H1 (cell line): ENCODE measurements at regions not wholly inside any gene's neighbourhood (a gene's known extent, or its start where the extent isn't known, plus 50 kb on each side); places are given as distances from the start of the nearest gene placed in this dataset.

ENCODE experiments used
- CTCF ChIA-PET: fragments of 300-600 bp; sonication (Branson Sonifier 250); formaldehyde crosslinking; loops from one replicate; lab custom pipeline; 2021; ENCODE audit not compliant: partially characterized antibody; lab: Charles Lee
- POLR2A ChIA-PET: fragments of 300-600 bp; sonication (Branson Sonifier 250); formaldehyde crosslinking; loops from one replicate; lab custom pipeline; 2021; ENCODE audit warnings: inconsistent platforms; ENCODE audit not compliant: partially characterized antibody; lab: Charles Lee
- DNase-seq, 2 experiments: peaks; one replicate each; pipeline versions ENCODE4 v3.0.0 to v3.0.0-alpha.2; 2010 to 2022; ENCODE audit warnings: low spot score in 2 of 2, low read depth in 1 of 2, mixed read lengths in 1 of 2
- FAIRE-seq: peaks from 2 replicates; lab custom pipeline; 2011; peaks lifted over from hg19 to GRCh38; lab: Jason Lieb, UNC
- H2AFZ ChIP-seq: 2 replicates; pipeline ENCODE4 v1.8.1; 2012; ENCODE audit warnings: low read length, inconsistent platforms
- H2AK5ac ChIP-seq: 2 replicates; pipeline ENCODE4 v1.6.1; 2013; ENCODE audit warnings: low read depth, low read length
- H2BK120ac ChIP-seq: replicated peaks from 2 replicates; pipeline ENCODE3; 2013; ENCODE audit warnings: low read depth, low read length, inconsistent platforms
- H2BK12ac ChIP-seq: 2 replicates; pipeline ENCODE4 v1.6.1; 2013; ENCODE audit warnings: low read depth, low read length
- H2BK15ac ChIP-seq: 2 replicates; pipeline ENCODE4 v1.6.1; 2013; ENCODE audit warnings: low read length
- H2BK20ac ChIP-seq: 2 replicates; pipeline ENCODE4 v1.6.1; 2013; ENCODE audit warnings: low read length
- H2BK5ac ChIP-seq: 2 replicates; pipeline ENCODE4 v1.6.1; 2013; ENCODE audit warnings: low read depth, low read length
- H3K14ac ChIP-seq: 2 replicates; pipeline ENCODE4 v1.6.1; 2013; ENCODE audit warnings: inconsistent platforms; ENCODE audit not compliant: insufficient read length
- H3K18ac ChIP-seq: 2 replicates; pipeline ENCODE4 v1.6.1; 2013; ENCODE audit warnings: low read length; ENCODE audit errors: extremely low read depth
- H3K23ac ChIP-seq: 2 replicates; pipeline ENCODE4 v1.6.1; 2013; ENCODE audit warnings: inconsistent platforms; ENCODE audit not compliant: insufficient read length
- H3K23me2 ChIP-seq: 2 replicates; pipeline ENCODE4 v1.6.1; 2013; ENCODE audit warnings: low read depth, low read length
- H3K27ac ChIP-seq: 2 replicates; pipeline ENCODE4 v1.6.1; 2011; ENCODE audit warnings: low read depth, low read length, inconsistent platforms
- H3K27me3 ChIP-seq, 4 experiments: replicated peaks in 1 of 4; 1 replicate in 1 of 4; 2 replicates in 3 of 4; pipeline versions ENCODE4 v1.6.1 to v1.8.1; 2011 to 2013; ENCODE audit warnings: low read length in 3 of 4, mild to moderate bottlenecking in 3 of 4, inconsistent platforms in 2 of 4, mixed read lengths in 2 of 4, moderate library complexity in 1 of 4; ENCODE audit not compliant: control insufficient read depth in 3 of 4, insufficient read depth in 3 of 4; ENCODE audit errors: extremely low read depth in 1 of 4
- H3K36me3 ChIP-seq, 4 experiments: 2 replicates each; pipeline versions ENCODE4 v1.6.1 to v1.8.1; 2011 to 2013; ENCODE audit warnings: mild to moderate bottlenecking in 4 of 4, low read length in 3 of 4, moderate library complexity in 2 of 4, control low read depth in 1 of 4, inconsistent platforms in 1 of 4; ENCODE audit not compliant: insufficient read depth in 4 of 4, control insufficient read depth in 2 of 4
- H3K4ac ChIP-seq: replicated peaks from 2 replicates; pipeline ENCODE3; 2013; ENCODE audit warnings: low read length, low read depth, mixed read lengths, inconsistent platforms; ENCODE audit not compliant: insufficient read length
- H3K4me1 ChIP-seq, 4 experiments: replicated peaks in 1 of 4; 1 replicate in 1 of 4; 2 replicates in 3 of 4; pipeline versions ENCODE4 v1.6.1 to v1.8.1; 2011 to 2013; ENCODE audit warnings: low read length in 3 of 4, inconsistent platforms in 2 of 4, mixed read lengths in 1 of 4; ENCODE audit not compliant: insufficient read depth in 4 of 4, control insufficient read depth in 3 of 4
- H3K4me2 ChIP-seq, 2 experiments: 2 replicates each; pipeline versions ENCODE4 v1.6.1 to v1.8.1; 2011 to 2013; ENCODE audit warnings: low read depth in 2 of 2, low read length in 2 of 2, control low read depth in 1 of 2, inconsistent platforms in 1 of 2, mild to moderate bottlenecking in 1 of 2; ENCODE audit not compliant: insufficient read depth in 1 of 2
- H3K4me3 ChIP-seq, 4 experiments: fragments of 200-600, 300-600 bp in 1 of 4; sonication (generic), shearing (Covaris generic), sonication (Bioruptor Twin) in 1 of 4; 2 replicates each; pipeline versions ENCODE4 v1.5.1 to v1.8.1; 2011 to 2016; ENCODE audit warnings: low read length in 4 of 4, low read depth in 3 of 4, control low read depth in 2 of 4, inconsistent platforms in 2 of 4, mild to moderate bottlenecking in 2 of 4, mixed read lengths in 1 of 4, moderate library complexity in 1 of 4; ENCODE audit not compliant: insufficient read depth in 2 of 4; ENCODE audit errors: extremely low read depth in 1 of 4
- H3K56ac ChIP-seq: replicated peaks from 2 replicates; pipeline ENCODE3; 2013; ENCODE audit warnings: low read depth, mild to moderate bottlenecking, mixed read lengths, low read length, inconsistent platforms; ENCODE audit not compliant: insufficient read length
- H3K79me1 ChIP-seq: 2 replicates; pipeline ENCODE4 v1.6.1; 2013; ENCODE audit warnings: low read depth, low read length, control low read depth
- H3K79me2 ChIP-seq, 2 experiments: 2 replicates each; pipeline versions ENCODE4 v1.6.1 to v1.8.1; 2012 to 2013; ENCODE audit warnings: low read length in 2 of 2, mild to moderate bottlenecking in 2 of 2, inconsistent platforms in 1 of 2; ENCODE audit not compliant: insufficient read depth in 2 of 2, control insufficient read depth in 1 of 2
- H3K9ac ChIP-seq, 4 experiments: replicated peaks in 1 of 4; 1 replicate in 1 of 4; 2 replicates in 3 of 4; pipeline versions ENCODE4 v1.6.1 to v1.8.1; 2011 to 2013; ENCODE audit warnings: low read depth in 3 of 4, low read length in 3 of 4, control low read depth in 2 of 4, mild to moderate bottlenecking in 2 of 4, moderate library complexity in 2 of 4, inconsistent platforms in 1 of 4; ENCODE audit errors: extremely low read depth in 1 of 4
- H3K9me3 ChIP-seq, 2 experiments: 2 replicates each; pipeline versions ENCODE4 v1.6.1 to v1.8.1; 2012 to 2013; ENCODE audit warnings: mild to moderate bottlenecking in 2 of 2, moderate library complexity in 2 of 2, control low read depth in 1 of 2, inconsistent platforms in 1 of 2, low read depth in 1 of 2, low read length in 1 of 2, mixed read lengths in 1 of 2; ENCODE audit not compliant: insufficient read depth in 2 of 2
- H4K20me1 ChIP-seq, 2 experiments: replicated peaks in 1 of 2; 2 replicates each; pipeline versions ENCODE3 to v1.8.1; 2011 to 2013; ENCODE audit warnings: inconsistent platforms in 2 of 2, low read length in 2 of 2, mild to moderate bottlenecking in 1 of 2; ENCODE audit not compliant: insufficient read depth in 2 of 2, control insufficient read depth in 1 of 2
- H4K5ac ChIP-seq: 2 replicates; pipeline ENCODE4 v1.6.1; 2013; ENCODE audit warnings: low read length, low read depth, mixed read lengths, inconsistent platforms; ENCODE audit not compliant: insufficient read length
- H4K8ac ChIP-seq: 2 replicates; pipeline ENCODE4 v1.8.0; 2013; ENCODE audit warnings: mild to moderate bottlenecking, moderate library complexity, low read length, inconsistent platforms; ENCODE audit not compliant: insufficient read depth; ENCODE audit errors: extremely low read depth
- H4K91ac ChIP-seq: replicated peaks from 2 replicates; pipeline ENCODE3; 2013; ENCODE audit warnings: low read length, mixed read lengths, inconsistent platforms; ENCODE audit not compliant: insufficient read length
- CEBPB ChIP-seq: IDR thresholded peaks from 2 replicates; pipeline ENCODE4 v1.6.1; 2012; ENCODE audit warnings: low read depth, low read length
- SAP30 ChIP-seq: fragments of 300-600 bp; sonication (generic); IDR thresholded peaks from 2 replicates; pipeline ENCODE4 v1.7.1; 2012; ENCODE audit warnings: low read length, moderate library complexity, mild to moderate bottlenecking, inconsistent platforms; ENCODE audit not compliant: insufficient read depth, insufficient replicate concordance
- WGBS, 2 experiments: shearing (Covaris generic) in 1 of 2; methylation state at CpG; one replicate each; pipeline versions ENCODE4 v1.1.6 to v1.1.7; 2013 to 2015; ENCODE audit warnings: low lambda C conversion rate in 2 of 2, mixed read lengths in 2 of 2, inconsistent platforms in 1 of 2, low coverage in 1 of 2, missing lambda C conversion rate in 1 of 2; ENCODE audit not compliant: insufficient replicate concordance in 2 of 2, insufficient coverage in 1 of 2, insufficient read length in 1 of 2; ENCODE audit errors: extremely low coverage in 1 of 2, missing lambda C conversion rate in 1 of 2; 5-methylcytosine and 5-hydroxymethylcytosine counted together

DNA sequence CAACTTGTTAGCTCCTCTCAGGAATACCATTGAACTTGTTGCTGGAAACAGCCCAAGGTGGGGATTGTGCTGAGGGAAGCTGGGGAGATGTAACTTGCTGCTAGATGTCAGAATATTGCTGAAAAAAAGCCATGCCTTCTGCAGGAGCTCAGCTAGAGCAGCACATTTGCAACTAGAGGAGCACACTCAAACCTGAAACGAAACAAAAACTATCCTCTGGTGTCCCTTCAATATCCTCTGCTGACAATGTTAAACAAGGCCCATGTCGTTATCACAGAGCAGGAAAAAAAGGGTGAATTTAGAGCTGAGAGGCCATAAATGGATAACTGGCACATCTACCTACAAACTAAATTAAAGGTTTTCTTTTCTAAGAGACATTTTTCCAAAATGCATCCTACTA is 53.7 kb upstream of the MACC1 start:
- H2BK20ac ChIP-seq = no peak overlapping the region
- H3K79me1 ChIP-seq = no peaks in the 10 kb centered on the region
- H3K56ac ChIP-seq = no peak overlapping the region
- no peak overlapping the region for H2BK12ac ChIP-seq
- H3K23ac ChIP-seq = no peak overlapping the region
- H4K20me1 ChIP-seq = no peaks in the 10 kb centered on the region
- no peak overlapping the region for H4K91ac ChIP-seq
- no peak overlapping the region for H3K18ac ChIP-seq
- H2BK15ac ChIP-seq = no peak overlapping the region
- H2BK120ac ChIP-seq = no peak overlapping the region
- H3K27ac ChIP-seq = no peak overlapping the region
- no peaks in the 10 kb centered on the region for H3K79me2 ChIP-seq
- no peak overlapping the region for H4K8ac ChIP-seq
- no peaks in the 10 kb centered on the region for H3K27me3 ChIP-seq
- no peak overlapping the region for H3K14ac ChIP-seq
- no peak for DNase-seq
- 0 out of 2 replicates have a peak overlapping the region, but pooled peaks have one; percentile 16 for H2AFZ ChIP-seq
- no peak overlapping the region for H3K4me2 ChIP-seq
- WGBS, 2 experiments = 82% methylated on average over 2 of the region's 2 CpGs; no CpG with 5 or more reads in 1 of the 2 experiments
- no peak overlapping the region for H3K4me3 ChIP-seq
- H3K36me3 ChIP-seq = no peaks in the 10 kb centered on the region
- no peak overlapping the region for H4K5ac ChIP-seq
- no peak for FAIRE-seq
- peaks cover 0 to 7% (median 2%) of the 10 kb centered on the region in 4 experiments; a peak in 1 of 7 replicates for H3K4me1 ChIP-seq
- TF ChIP-seq SAP30 (no peak), CEBPB (no peak)
- no peaks in the 10 kb centered on the region for H3K23me2 ChIP-seq
- H3K9me3 ChIP-seq = no peaks in the 10 kb centered on the region
- no peak overlapping the region for H3K4ac ChIP-seq
- no peak overlapping the region for H3K9ac ChIP-seq
- no peak overlapping the region for H2BK5ac ChIP-seq
- H2AK5ac ChIP-seq = no peak overlapping the region
- ChIA-PET CTCF (interaction anchor here (0.6 to 1.3 kb wide), 2 partner anchors 23 to 721 kb away, joined by 3 read pairs; no protein-coding TSS in a partner anchor), POLR2A (no interaction called here)
